ENCODE measurements at regions not wholly inside any gene's neighbourhood (a gene's known extent, or its start where the extent isn't known, plus 50 kb on each side); places are given as distances from the start of the nearest gene placed in this dataset.
"Not testable (repeated sequence)": the region's sequence is repeated elsewhere in the genome, so short reads cannot be mapped to it uniquely, and the experiment has no call there.

- not testable (repeated sequence) for TF ChIP-seq TEAD4 (IDR thresholded peaks at IDR 0.05; ENCODE audit: borderline replicate concordance, insufficient read depth); EP300 (IDR thresholded peaks at IDR 0.05; ENCODE audit: borderline replicate concordance in 1 of 2, low read depth in 1 of 2, low read length in 1 of 2); ZBTB33 (IDR thresholded peaks at IDR 0.05; ENCODE audit: borderline replicate concordance, low read depth); CTCF (IDR thresholded peaks at IDR 0.05); USF2 (IDR thresholded peaks at IDR 0.05; ENCODE audit: borderline replicate concordance, low read depth, low read length); POLR2AphosphoS5 (IDR thresholded peaks at IDR 0.05; ENCODE audit: low read depth, low read length); SMC3 (IDR thresholded peaks at IDR 0.05; ENCODE audit: low read depth, low read length); TAF1 (IDR thresholded peaks at IDR 0.05; ENCODE audit: borderline replicate concordance, low read depth, low read length)
These were observed 176.9 kb downstream of the ADRA2C start for GRCh38 chr4:3943051-3943450.
